Type B pancreatic cell (in vitro differentiated cells): ENCODE measurements at regions not wholly inside any gene's neighbourhood (a gene's known extent, or its start where the extent isn't known, plus 50 kb on each side); places are given as distances from the start of the nearest gene placed in this dataset.
A peak's percentile ranks its signal among the peaks of the same experiment; 100 is the strongest.

Experiments
- DNase-seq: peaks from one replicate; pipeline ENCODE4 v3.0.0; 2021; ENCODE audit warnings: mixed read lengths; ENCODE audit not compliant: unreplicated experiment; ENCODE audit errors: extremely low spot score
- H3K27ac Mint-ChIP-seq: 2 replicates; pipeline ENCODE4 v1.8.0; 2021; ENCODE audit warnings: mild to moderate bottlenecking, mixed read lengths
- H3K27me3 Mint-ChIP-seq: 2 replicates; pipeline ENCODE4 v1.8.0; 2021; ENCODE audit warnings: mixed read lengths
- H3K36me3 Mint-ChIP-seq: 2 replicates; pipeline ENCODE4 v1.8.0; 2021; ENCODE audit warnings: mixed read lengths
- H3K4me1 Mint-ChIP-seq: one replicate; pipeline ENCODE4 v1.8.0; 2021; ENCODE audit warnings: mixed read lengths; ENCODE audit not compliant: unreplicated experiment
- H3K4me3 Mint-ChIP-seq: 2 replicates; pipeline ENCODE4 v1.8.0; 2021; ENCODE audit warnings: mild to moderate bottlenecking, mixed read lengths
- H3K9me3 Mint-ChIP-seq: 2 replicates; pipeline ENCODE4 v1.8.0; 2021; ENCODE audit warnings: mixed read lengths
- CTCF ChIP-seq: fragments of 200-600 bp; sonication (generic); conservative IDR thresholded peaks from 2 replicates; pipeline ENCODE4 v1.5.0; 2021; ENCODE audit warnings: antibody characterized with exemption, mild to moderate bottlenecking

GRCh38 chr13:84574851-84575250 is 692.6 kb upstream of the SLITRK1 start:
- no peaks in the 10 kb centered on the region for H3K36me3 Mint-ChIP-seq
- no peaks in the 10 kb centered on the region for H3K27me3 Mint-ChIP-seq
- peak; percentile 61 for TF ChIP-seq CTCF
- DNase-seq: no peak
- H3K9me3 Mint-ChIP-seq: no peaks in the 10 kb centered on the region
- no peaks in the 10 kb centered on the region for H3K4me1 Mint-ChIP-seq
- H3K27ac Mint-ChIP-seq: no peak overlapping the region
- no peak overlapping the region for H3K4me3 Mint-ChIP-seq

GRCh38 chr13:84571264-84571663 is 689.0 kb upstream of the SLITRK1 start:
- TF ChIP-seq CTCF: no peak
- peaks cover 5% of the 10 kb centered on the region for H3K4me1 Mint-ChIP-seq
- no peak overlapping the region for H3K4me3 Mint-ChIP-seq
- H3K9me3 Mint-ChIP-seq: no peaks in the 10 kb centered on the region
- DNase-seq: no peak
- no peaks in the 10 kb centered on the region for H3K27me3 Mint-ChIP-seq
- H3K36me3 Mint-ChIP-seq: no peaks in the 10 kb centered on the region
- H3K27ac Mint-ChIP-seq: no peak overlapping the region

GRCh38 chr13:84570831-84571230 is 688.6 kb upstream of the SLITRK1 start:
- TF ChIP-seq CTCF: no peak
- peaks cover 5% of the 10 kb centered on the region for H3K4me1 Mint-ChIP-seq
- H3K36me3 Mint-ChIP-seq: no peaks in the 10 kb centered on the region
- no peaks in the 10 kb centered on the region for H3K9me3 Mint-ChIP-seq
- DNase-seq: no peak
- no peak overlapping the region for H3K4me3 Mint-ChIP-seq
- H3K27me3 Mint-ChIP-seq: no peaks in the 10 kb centered on the region
- H3K27ac Mint-ChIP-seq: no peak overlapping the region

- peaks cover 5% of the 10 kb centered on the region for H3K4me1 Mint-ChIP-seq
- H3K27ac Mint-ChIP-seq: no peak overlapping the region
- H3K27me3 Mint-ChIP-seq: no peaks in the 10 kb centered on the region
- no peak for TF ChIP-seq CTCF
- DNase-seq: no peak
- H3K4me3 Mint-ChIP-seq: no peak overlapping the region
- no peaks in the 10 kb centered on the region for H3K9me3 Mint-ChIP-seq
- H3K36me3 Mint-ChIP-seq: no peaks in the 10 kb centered on the region
These were observed 687.1 kb upstream of the SLITRK1 start for GRCh38 chr13:84569366-84569765.

- DNase-seq: no peak
- Mint-ChIP-seq H3K27me3 (no peaks in the 10 kb centered on the region), H3K27ac (no peak overlapping the region), H3K4me1 (peaks cover 5% of the 10 kb centered on the region), H3K9me3 (no peaks in the 10 kb centered on the region), H3K4me3 (no peak overlapping the region), H3K36me3 (no peaks in the 10 kb centered on the region)
- no peak for TF ChIP-seq CTCF
These were observed 685.6 kb upstream of the SLITRK1 start for GRCh38 chr13:84567848-84568247.

GRCh38 chr13:84566780-84567179 is 684.5 kb upstream of the SLITRK1 start:
- H3K4me3 Mint-ChIP-seq: no peak overlapping the region
- no peaks in the 10 kb centered on the region for H3K27me3 Mint-ChIP-seq
- no peak overlapping the region for H3K27ac Mint-ChIP-seq
- no peaks in the 10 kb centered on the region for H3K9me3 Mint-ChIP-seq
- peaks cover 5% of the 10 kb centered on the region for H3K4me1 Mint-ChIP-seq
- no peak for DNase-seq
- no peak for TF ChIP-seq CTCF
- no peaks in the 10 kb centered on the region for H3K36me3 Mint-ChIP-seq
